Prostate gland (tissue), 2 donors: ENCODE measurements at regions not wholly inside any gene's neighbourhood (a gene's known extent, or its start where the extent isn't known, plus 50 kb on each side); places are given as distances from the start of the nearest gene placed in this dataset.

Experiments used
- DNase-seq: peaks from one replicate; pipeline ENCODE4 v3.0.0-alpha.2; 2019; ENCODE audit warnings: low spot score
- H3K27ac ChIP-seq, 2 donors: fragments of 200-600 bp; sonication (generic); 2 replicates each; pipeline ENCODE4 v1.5.1; 2017 to 2019
- H3K27me3 ChIP-seq: fragments of 200-600 bp; sonication (generic); replicated peaks from 2 replicates; pipeline ENCODE4 v1.5.1; 2019; ENCODE audit not compliant: insufficient read depth
- H3K36me3 ChIP-seq, 2 donors: fragments of 200-600 bp; sonication (generic); 1 replicate in 1 of 2; 2 replicates in 1 of 2; pipeline versions ENCODE4 v1.5.1 to v1.8.1; 2017 to 2019
- H3K4me1 ChIP-seq: fragments of 200-600 bp; sonication (generic); replicated peaks from 2 replicates; pipeline ENCODE4 v1.5.1; 2019
- H3K4me3 ChIP-seq, 2 donors: fragments of 200-600 bp; sonication (generic); 2 replicates each; pipeline ENCODE4 v1.5.1; 2017 to 2019
- H3K9me3 ChIP-seq: fragments of 200-600 bp; sonication (generic); 2 replicates; pipeline ENCODE4 v1.5.1; 2017
- CTCF ChIP-seq, 4 experiments: fragments of 200-600 bp in 2 of 4; fragments of 450-650 bp in 2 of 4; sonication (generic) in 2 of 4; IDR thresholded peaks; 1 replicate in 3 of 4; 2 replicates in 1 of 4; pipeline ENCODE4 v1.5.1; 2016 to 2019; ENCODE audit warnings: antibody characterized with exemption in 4 of 4, mild to moderate bottlenecking in 2 of 4, moderate library complexity in 2 of 4
- POLR2A ChIP-seq: fragments of 450-650 bp; IDR thresholded peaks from one replicate; pipeline ENCODE4 v1.6.1; 2016; ENCODE audit warnings: antibody characterized with exemption, mild to moderate bottlenecking
- POLR2AphosphoS5 ChIP-seq: sonication (generic); formaldehyde crosslinking; IDR thresholded peaks from one replicate; pipeline ENCODE4 v1.6.1; 2017; ENCODE audit warnings: antibody characterized with exemption
- WGBS: methylation state at CpG from one replicate; pipeline ENCODE4 v1.1.5; 2018; 5-methylcytosine and 5-hydroxymethylcytosine counted together
- intact Hi-C: fragments of 100-400 bp; cut with DNase I; formaldehyde crosslinking; loops from one replicate; pipeline ENCODE4 v1.14.2; 2022

GRCh38 chr12:130111965-130112496 lies 50.2 kb upstream of the FZD10 start:
- WGBS: 89% methylated on average over 6 of the region's 6 CpGs
- Histone ChIP-seq H3K27me3 (no peaks in the 10 kb centered on the region), H3K36me3 (no peaks in the 10 kb centered on the region), H3K9me3 (no peaks in the 10 kb centered on the region), H3K4me1 (no peaks in the 10 kb centered on the region), H3K27ac (no peak overlapping the region), H3K4me3 (no peak overlapping the region)
- intact Hi-C loops: no loop called here
- TF ChIP-seq POLR2AphosphoS5: no peak
- TF ChIP-seq CTCF (IDR thresholded peaks at IDR 0.05): no peak
- TF ChIP-seq POLR2A: no peak
- DNase-seq: no peak
